HG03175 (cell line): ENCODE measurements at regions not wholly inside any gene's neighbourhood (a gene's known extent, or its start where the extent isn't known, plus 50 kb on each side); places are given as distances from the start of the nearest gene placed in this dataset.
"Not testable (repeated sequence)": the region's sequence is repeated elsewhere in the genome, so short reads cannot be mapped to it uniquely, and the experiment has no call there.

Source experiments
- ATAC-seq: cut with Tn5 transposase; IDR thresholded peaks from one replicate; pipeline ENCODE4 v1.9.1; 2021; ENCODE audit warnings: mild to moderate bottlenecking, moderate library complexity; ENCODE audit not compliant: unreplicated experiment

DNA sequence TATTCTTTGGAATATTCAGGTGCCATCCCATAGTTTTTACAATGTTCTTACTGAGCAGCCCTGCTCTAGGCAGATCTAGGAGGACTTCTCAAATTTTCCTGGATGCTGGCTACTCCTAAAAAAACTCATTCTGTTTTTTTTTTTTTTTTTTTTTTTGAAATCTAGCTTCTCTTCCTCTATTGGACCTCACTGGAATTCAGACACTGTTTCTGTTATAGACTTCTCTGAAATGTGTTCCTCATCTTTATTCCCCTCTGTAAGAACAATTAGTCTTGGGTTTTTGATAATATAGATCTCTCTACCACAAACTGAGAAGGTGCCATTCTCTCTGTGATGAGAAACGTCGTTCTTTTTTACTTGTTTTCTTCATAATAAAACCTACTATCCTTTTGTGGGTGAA, 115.3 kb upstream of the CCND2 start:
- ATAC-seq: no peak

DNA sequence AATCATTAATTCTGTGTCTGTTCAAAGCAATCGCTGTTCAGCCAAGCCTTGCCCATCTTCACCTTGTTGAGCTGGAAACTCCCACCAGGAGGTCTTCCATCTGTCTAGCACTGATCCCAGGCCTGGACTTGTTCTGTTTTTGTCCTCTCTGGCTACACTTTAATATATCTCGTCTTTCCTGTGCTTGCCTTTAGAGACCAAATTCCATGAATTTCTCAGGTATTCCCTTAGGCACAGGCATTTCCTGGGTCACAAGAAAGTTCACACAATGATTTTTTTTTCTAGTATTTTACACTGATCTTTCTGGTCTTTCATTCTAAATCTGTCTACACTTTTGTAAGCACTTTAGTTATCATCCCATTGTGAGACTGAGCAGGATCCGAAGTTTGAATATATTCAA, 116.4 kb upstream of the CCND2 start:
- ATAC-seq: no peak

DNA sequence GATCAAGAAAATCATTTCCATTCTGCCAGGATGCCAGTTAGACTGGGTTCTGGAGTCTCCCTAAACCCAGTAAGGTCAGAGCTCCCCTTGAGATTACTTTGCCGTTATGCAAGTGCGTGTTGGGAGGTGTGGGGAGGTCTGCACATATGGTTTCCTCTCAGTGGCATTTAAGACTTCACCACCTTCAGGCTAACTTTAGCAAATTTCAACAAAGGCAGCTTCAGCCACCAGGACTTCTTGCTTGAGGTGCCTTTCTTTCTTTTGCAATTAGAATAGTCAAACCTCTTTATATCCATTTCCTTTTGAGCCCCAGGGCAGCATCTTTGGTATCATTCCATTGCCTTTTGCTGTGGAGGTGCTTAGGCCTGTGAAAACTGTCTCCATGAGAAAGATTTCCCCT, 117.2 kb upstream of the CCND2 start:
- no peak for ATAC-seq

DNA sequence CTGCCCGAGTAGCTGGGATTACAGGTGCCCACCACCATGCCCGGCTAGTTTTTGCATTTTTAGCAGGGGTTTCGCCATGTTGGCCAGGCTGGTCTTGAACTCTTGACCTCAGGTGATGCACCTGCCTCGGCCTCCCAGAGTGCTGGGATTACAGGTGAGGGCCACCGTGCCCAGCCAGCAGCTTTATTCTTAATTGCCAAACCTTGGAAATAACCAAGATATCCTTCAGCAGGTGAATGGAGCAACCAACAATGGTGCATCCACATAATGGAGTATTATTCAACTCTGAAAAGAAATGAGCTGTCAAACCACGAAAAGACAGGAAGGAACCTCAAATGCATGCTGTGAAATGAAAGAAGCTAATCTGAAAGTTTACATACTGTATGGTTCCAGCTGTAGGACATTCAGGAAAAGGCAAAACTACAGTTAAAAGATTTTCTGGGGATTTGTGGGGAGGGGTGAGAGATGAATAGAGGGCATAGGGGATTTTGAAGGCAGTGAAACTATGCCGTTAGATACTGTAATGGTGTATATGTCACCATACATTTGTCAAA, 118.8 kb upstream of the CCND2 start:
- ATAC-seq: no peak

DNA sequence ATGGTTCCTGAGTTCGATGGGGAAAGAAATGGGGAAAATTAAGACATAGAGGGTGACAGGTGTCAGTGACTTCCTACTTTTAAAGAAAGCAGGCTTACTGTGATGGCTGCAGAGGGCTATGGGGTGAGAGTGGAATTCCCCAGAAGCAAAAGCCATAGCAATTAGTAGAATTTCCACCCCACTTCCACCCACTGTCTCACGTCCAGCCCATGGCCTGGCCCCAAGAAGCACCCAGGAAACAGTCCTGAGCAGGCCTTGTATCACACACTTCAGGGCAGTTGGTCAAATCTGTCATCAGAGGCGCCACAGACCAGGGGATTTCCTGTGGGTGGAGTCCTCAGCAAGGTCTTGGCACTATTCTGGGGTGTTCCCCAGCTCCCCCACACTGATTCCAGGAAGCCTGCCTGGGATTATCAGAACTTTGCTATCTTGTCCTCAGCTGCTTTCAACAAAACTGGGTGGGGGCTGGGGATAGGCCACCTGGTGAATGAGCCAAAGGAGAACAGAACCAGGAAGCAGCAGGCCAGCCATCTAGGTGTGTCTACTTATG, 120.1 kb upstream of the CCND2 start:
- ATAC-seq: peak; percentile 81

DNA sequence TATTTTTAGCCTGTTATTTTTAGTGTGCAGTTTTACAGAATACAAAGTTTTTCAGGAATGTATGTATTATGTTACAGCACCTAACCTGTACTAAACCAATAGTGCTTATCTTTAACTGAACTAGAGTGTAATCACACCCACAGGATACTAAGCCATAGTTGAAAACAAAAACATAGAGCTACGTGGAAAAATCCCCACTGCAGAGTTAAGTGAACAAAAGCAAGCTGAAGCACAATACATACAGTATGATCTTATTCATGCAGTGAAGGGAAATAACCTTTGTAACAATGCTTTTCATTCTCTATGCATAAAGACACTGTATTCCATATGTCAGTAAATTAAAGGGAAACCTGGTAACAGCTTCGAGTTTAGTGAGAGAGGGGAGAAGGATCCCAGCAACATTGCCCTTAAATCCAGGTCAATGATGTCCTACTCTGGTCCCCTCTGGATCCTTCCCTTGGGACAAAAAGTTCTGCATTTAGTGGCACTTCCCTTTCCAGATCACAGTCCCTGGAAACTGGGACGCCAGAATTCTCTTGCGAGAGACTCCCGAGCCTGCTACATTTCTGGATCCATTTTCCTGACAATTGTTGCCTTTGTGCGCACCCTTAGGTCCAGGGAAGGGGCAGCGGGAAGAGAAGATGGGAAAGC, 121.3 kb upstream of the CCND2 start:
- ATAC-seq: no peak

DNA sequence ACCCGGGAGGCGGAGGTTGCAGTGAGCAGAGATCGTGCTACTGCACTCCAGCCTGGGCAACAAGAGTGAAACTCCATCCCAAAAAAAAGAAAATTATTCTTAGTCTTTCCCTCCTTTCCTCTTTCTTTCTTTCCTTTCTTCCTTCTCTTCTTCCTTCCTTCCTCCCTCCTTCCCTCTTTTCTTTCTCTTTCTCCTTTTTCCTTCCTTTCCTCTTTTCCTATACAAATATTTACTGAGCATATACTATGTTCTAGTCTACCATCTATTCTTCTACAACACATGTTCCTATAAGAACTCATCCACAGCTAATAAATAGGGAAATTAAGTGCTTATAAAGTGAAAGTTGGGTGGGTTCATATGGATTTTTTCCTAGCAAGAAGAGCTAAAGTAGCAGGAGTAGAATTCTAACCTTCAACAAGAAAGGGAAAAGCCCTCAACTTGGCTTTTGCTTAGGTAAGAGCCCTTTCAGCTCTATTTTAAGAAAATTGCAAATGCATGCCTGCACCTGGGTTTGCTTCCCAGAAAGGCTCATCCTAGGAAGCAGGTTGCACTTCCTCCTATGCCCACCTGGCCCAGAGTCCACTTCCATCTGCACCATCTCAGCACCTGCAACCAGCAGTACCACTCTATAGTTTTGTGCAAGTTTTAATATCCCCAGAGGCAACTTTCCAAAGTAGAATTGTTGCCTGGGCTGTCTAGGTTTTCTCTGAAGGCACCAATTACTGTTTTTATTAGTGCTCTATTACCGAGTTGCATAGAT, 122.0 kb upstream of the CCND2 start:
- ATAC-seq: no peak

DNA sequence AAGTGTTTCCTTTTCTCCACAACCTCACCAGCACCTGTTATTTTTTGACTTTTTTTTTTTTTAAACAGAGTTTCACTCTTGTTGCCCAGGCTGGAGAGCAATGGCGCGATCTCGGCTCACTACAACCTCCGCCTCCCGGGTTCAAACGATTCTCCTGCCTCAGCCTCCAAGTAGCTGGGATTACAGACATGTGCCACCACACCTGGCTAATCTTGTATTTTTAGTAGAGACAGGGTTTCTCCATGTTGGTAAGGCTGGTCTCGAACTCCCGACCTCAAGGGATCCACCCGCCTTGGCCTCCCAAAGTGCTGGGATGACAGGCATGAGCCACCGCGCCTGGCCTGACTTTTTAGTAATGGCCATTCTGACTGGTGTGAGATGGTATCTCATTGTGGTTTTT, 123.2 kb upstream of the CCND2 start:
- not testable (repeated sequence) for ATAC-seq

DNA sequence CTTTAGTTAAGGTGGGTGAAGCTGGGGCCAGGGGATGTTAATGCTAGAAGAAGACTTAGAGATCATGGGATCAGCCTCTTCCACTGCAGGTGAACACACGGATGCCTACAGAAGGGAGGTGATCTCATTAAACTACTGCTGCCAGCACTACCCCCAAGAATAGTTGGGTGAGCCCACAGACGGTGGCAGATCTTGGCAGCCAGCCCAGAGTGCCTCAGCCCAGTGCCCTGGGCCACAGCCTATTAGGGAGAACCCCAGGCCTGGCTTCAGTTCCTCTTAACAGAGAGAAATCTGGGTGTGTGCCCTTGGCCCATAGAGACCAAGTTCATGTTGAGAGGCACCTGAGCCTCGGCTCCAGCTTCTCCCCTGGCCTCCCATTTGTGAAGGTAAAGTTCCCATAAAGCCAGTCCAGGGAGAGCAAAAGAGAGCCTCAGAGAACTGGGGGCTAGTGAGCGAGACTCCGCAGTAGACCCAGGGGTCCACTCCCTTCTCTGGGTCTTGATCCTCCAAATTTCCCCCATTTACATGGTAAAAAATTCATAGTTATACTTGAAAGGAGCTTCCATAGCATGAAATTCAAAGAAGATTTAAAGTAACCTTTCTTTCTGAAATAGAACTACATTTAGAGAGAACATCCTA, 125.0 kb upstream of the CCND2 start:
- peak; percentile 65 for ATAC-seq

DNA sequence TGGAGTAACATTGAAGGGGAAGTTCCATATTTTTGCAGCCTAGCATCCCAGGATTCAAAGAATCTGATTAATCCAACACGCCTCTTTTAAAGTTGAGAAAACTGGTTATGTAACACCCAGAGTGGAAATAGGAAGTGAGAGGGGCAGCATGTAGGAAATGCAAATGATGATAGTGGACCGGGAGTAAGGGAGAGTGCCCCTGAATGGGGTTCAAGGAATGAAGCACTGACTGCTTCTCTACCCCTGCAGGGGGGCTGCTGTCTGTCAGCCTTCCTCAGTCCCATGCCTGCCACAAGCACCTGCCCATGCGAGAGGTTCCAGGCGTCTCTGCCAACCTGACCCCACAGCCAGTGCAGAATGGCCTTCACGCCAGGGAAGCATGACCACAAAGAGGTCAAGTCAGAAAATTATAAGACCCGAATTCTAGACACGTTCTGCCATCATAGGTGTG, 126.5 kb upstream of the CCND2 start:
- ATAC-seq: no peak

DNA sequence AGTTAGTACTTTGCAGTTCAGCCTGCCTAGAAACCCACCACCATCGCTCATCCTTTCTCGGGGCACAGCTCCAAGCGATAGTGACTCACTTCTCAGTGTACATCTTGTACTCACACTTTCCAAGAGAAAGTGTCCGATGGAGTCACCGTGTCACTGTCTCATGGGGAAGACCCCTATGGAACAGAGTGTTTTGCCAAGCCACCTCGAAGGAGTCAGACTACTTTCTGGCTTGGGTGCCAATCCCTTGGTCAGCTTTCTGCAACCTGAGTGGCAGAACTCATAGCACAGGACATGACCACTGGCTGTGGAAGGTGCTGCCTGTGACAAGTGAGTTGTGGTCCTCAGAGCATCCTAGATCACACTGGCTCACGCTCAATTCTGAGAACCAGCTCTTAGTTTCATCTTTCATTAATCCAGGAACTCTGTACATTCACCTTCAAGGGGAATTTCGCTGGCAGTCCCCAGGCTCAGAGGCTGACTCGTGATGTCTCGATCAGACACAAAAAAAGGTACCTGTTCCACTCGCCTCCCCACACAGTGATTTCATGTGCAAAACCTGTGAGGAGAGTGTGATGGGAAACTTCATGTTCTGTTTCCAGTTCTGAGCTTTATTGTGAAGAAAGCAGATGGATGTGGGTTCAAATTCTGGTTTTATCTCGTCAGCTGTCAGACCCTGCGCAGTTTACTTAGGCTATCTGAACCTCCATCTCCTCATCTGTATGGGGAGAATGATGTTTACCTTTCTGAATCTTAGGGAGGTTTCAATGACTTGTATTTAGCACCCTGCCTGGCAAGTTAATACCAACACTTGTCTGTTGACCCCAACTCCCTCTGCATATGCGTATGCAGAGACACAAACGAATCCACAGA, 127.3 kb upstream of the CCND2 start:
- ATAC-seq: no peak

DNA sequence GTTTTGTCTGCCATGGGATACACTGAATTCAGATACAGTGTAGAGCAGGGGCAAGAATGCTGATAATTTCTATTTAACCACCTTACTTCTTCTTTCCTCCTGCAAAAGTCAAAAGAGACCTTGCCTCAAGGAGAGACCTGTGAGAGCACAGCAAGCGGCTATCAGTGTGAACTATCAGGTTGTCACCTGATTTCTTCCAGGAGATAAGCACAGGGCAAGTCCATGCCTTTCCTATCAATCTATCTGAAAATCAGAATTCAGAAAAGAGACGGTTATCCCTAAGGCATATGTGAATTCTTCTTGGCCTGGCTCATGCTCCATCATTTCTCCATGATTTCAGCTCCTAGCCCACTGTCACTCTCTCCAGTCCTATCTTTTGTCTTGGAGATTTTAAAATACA, 128.9 kb upstream of the CCND2 start:
- ATAC-seq: no peak

DNA sequence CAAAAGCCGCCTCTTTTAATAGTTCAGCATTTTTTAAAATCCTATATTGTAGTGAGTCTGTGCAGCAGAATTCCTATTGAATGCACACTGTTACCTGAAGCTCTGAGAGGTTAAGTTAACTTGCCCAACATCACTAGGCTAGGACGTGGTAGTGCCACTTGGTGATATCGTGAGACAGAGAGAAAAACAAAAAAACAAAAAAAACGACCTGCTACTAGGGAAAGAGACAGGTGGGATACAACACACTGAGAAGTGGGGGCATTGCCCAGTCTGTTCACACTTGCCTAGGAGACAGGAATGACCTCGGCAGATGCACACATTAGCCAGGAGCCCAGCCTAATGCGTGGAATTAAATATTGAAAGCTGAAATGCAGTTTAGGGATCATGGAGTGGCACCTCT, 129.7 kb upstream of the CCND2 start:
- ATAC-seq: no peak

DNA sequence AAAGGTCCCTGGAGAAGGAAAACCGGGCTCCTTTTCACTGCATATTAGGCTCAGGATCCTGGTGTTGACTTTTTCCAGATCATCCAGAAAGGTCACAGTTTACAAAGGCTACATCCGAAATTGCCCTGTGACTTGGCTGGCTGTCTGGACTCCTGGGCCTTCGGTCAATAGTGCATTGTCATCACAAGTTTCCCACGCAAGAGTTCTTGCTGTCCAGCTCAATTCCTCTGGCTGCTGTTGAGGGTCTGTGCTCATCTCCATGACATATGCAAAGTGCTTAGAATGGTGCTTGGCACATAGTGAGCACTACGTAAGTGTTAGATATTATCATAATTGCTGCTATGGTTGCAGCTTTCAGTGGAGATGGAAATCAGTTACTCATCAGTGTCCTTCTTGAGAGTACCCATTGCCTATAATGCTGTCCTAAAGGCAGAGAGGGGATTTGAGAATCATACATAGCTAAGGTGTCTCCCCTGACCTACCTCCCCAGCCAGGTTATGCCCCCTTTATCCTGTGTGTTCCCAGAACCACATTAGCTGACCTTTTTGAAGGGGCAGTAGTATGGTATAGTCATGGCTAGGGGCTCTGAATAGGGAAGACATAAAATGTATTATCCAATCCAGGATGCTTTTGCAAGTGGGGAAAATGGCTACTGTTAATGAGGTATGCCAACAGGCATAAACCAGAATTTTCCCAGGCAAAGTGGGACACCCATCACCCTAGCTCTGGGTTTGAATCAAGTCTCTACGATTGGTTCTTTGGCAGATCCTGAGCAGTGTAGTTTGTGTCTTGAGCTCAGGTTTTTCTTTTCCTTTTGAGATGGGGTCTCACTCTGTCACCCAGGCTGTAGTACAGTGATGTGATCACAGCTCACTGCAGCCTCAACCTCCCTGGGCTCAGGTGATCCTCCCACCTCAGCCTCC, 132.0 kb upstream of the CCND2 start:
- no peak for ATAC-seq

DNA sequence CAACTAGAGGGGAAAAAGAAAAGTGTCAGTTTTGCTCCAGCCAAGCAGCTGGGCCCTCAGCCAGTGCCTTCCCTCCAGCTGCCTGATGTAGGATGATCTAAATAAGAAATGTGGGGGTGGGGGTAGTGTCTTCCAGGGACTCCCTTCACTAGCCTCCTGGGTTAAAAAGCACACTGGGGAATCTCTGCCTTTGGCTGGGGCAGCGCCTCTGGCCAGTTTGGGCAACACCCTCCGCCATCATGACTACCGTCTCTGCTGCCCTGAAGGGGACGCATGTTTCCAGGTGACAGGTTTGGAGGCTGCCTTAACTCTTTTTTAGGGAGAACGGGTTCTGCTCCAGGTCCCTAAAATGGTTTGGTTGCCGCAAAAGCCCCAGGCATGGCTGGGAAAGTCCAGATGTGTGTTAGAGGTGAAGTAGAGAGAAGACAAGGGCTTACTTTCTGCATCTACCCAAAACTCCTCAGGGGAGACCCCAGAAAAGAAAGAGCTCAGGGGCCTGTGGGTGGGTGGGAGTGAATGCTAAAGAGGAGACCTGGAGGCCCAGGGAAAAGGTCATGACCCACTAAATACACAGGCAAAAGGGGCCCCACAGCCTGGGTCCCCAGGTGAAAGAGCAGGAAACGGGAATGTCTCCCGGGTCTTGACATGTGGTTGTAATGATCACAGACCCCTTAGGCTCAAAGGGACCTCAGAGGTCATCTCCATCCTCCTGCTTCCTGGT, 132.8 kb upstream of the CCND2 start:
- no peak for ATAC-seq

DNA sequence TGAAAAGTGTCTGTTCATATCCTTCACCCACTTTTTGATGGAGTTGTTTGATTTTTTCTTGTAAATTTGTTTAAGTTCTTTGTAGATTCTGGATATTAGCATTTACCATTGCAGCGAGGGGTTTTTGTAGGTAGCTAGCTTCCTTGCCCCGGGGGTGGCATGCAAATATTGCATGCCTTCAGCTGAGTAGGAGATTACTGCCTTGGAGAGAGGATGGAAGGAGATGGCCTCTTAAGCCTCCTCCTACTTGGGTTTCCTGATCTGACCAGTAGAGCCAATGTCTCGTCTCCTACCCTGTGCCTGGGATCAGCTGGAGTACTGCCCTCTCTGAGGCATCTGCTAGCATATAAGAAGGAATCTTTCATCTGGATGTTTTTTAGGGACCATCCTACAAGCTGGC, 134.4 kb upstream of the CCND2 start:
- ATAC-seq: no peak

DNA sequence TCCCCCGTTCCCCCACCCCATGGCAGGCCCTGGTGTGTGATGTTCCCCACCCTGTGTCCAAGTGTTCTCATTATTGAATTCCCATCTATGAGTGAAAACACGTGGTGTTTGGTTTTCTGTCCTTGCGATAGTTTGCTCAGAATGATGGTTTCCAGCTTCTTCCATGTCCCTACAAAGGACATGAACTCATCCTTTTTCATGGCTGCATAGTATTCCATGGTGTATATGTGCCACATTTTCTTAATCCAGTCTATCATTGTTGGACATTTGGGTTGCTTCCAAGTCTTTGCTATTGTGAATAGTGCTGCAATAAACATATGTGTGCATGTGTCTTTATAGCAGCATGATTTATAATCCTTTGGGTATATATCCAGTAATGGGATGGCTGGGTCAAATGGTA, 135.0 kb upstream of the CCND2 start:
- ATAC-seq: not testable (repeated sequence)

DNA sequence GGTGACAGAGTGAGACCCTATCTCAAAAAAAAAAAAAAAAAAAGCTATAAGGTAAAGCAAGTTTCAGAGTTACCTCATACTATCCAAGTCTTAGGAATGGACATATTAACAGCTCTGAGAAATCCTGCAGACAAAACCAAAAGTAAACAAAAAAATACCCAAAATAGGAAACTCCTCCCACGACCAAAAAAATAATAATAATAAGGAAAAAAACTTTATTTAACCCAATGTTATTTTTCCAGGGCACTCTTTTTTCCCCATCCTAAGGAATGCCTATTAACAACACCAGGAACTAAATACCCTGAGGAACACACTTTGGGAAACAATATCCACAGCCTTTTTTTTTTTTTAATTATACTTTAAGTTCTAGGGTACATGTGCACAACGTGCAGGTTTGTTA, 135.5 kb upstream of the CCND2 start:
- no peak for ATAC-seq

DNA sequence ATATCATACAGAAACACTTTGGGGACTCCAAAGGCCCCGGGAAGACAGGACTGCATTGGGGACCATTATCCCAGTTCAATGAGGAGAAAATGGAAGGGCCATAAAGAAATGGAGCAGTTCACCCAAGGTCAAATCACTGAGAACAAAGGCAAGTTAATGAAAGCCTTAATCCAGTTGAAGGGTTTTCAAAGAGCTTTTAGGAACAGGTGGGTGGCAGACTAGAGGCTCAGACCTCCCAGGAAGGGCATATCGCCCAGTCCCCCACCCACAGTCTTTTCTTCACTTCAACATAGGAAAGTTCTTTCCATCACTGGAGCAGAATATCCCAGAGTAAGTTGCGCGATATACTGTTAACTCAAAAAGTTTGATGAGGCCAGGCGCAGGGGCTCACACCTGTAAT, 136.1 kb upstream of the CCND2 start:
- no peak for ATAC-seq
